Superior temporal gyrus (tissue), 1 donor: ENCODE measurements at regions not wholly inside any gene's neighbourhood (a gene's known extent, or its start where the extent isn't known, plus 50 kb on each side); places are given as distances from the start of the nearest gene placed in this dataset.
"Not testable (repeated sequence)": the region's sequence is repeated elsewhere in the genome, so short reads cannot be mapped to it uniquely, and the experiment has no call there.

Source experiments
- DNase-seq: peaks from one replicate; pipeline ENCODE4 v3.0.0-alpha.2; 2016; ENCODE audit errors: extremely low spot score

DNA sequence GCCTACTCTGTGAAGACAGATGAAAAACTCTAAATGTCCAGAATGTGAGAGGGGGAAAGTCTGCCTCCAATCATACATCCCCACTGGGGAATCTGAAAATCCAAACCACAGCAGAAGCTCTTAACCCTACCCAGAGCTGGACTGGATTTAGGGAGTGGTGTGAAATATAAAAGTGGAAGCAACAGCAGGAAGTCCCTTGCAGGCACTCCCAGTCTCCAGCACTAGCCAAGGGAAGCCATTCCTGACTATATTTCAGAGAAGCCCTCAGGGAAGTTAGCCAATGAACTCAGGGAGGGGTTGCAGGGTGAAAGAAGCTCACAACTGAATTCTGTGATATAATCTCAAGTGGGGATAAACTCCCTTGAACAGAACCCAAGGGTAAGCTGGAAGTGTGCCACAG is 51.5 kb downstream of the CRPPA start:
- DNase-seq: no peak

- DNase-seq: not testable (repeated sequence)
These were observed 52.0 kb downstream of the CRPPA start for GRCh38 chr7:16369309-16369708.

DNA sequence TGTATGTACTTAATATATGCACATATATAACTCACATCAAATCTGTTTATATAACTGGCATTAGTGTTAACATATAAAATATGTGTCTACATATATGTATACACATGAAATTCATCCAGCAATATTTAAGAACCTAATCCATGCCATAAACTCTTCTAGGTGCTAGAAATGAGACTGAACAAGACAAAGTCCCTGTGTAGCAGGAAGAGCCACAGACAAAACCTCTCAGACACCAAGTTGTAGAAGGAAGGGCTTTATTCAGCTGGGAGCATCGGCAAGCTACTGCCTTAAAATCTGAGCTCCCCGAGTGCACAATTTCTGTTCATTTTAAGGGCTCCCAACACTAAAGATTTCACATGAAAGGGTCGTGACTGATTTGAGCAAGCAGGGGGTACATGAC is 52.5 kb downstream of the CRPPA start:
- no peak for DNase-seq

DNA sequence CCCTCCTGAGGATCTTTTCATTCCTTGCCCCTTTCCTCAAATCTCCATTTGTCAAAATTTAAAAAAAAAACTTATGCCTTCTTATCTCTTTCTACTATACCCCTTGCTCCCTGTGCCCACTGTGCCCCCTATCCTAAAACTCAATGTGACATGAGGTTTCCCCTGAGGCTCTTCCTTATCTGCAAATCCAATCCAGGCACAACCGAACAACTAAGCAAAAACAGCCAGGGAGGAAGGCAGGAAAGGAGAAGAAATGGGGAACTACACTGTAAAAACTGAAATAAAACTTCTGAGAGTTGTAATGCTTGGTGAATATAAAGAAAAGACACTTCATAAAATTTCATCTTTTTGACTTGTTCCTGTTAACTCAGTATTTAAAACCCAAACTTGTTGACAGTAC is 54.2 kb downstream of the CRPPA start:
- DNase-seq: no peak

- DNase-seq: no peak
These were observed 55.4 kb downstream of the CRPPA start for GRCh38 chr7:16365952-16366351.

DNA sequence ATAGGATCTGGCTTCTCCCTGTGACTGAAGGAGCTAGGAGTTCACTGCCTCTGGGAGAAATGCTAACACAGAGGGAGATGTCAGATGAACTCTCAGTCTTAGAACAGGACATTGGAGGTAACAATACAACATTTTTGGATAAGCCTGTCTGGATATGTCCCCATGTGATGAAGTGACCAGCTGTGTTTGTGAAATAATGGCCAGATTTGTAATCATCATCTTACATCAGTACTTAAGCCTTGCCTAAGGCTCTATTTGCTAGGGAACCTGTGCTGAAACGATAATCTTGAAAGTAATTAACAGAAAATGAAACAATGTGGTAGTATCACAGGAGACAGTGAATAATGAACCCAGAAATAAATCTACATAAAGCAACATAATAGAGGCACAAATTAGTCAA is 56.2 kb downstream of the CRPPA start:
- DNase-seq: no peak

- DNase-seq: no peak
These were observed 62.1 kb downstream of the CRPPA start for GRCh38 chr7:16359216-16359615.

GRCh38 chr7:16357921-16358320 is 63.4 kb downstream of the CRPPA start:
- no peak for DNase-seq

DNA sequence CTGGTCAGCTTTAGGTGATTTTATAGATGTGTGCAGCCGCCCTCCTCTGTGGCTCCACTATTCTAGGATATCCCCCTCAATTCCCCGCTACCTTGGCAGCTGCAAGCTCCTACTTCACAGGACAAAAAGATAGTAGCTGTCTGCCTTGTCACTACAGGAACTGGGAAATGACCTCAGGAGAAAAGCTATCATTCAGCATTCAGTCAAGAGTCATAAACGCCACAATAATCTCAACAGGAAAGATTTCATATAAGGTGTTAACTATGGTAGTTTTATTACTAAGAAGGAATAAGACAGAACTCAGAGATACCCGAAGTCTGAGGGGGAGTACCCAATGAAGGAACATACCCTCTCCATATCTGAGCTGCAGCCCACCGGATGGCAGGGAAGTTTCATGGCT is 63.9 kb downstream of the CRPPA start:
- DNase-seq: no peak

GRCh38 chr7:16356301-16356958 is 64.9 kb downstream of the CRPPA start:
- DNase-seq: no peak

GRCh38 chr7:16354573-16354972 is 66.8 kb downstream of the CRPPA start:
- DNase-seq: no peak

- DNase-seq: no peak
These were observed 68.1 kb downstream of the CRPPA start for GRCh38 chr7:16353226-16353625.

DNA sequence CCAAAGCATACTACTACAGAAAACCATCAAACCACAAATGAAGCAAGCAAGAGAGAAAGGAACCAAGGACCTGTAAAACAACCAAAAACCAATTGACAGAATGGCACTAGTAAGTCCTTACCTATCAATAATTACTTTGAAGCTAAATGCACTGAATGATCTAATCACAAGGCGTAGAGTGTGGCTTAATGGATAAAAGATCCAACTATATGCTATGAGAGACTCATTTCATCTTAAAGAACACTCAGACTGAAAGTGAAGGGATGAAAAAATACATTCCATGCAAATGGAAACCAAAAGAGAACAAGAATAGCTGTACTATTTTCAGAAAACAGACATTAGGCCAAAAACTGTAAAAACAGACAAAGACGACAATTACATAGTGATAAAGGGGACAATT is 70.7 kb downstream of the CRPPA start:
- no peak for DNase-seq

GRCh38 chr7:16348251-16348650 is 73.1 kb downstream of the CRPPA start:
- no peak for DNase-seq

- no peak for DNase-seq
These were observed 73.5 kb downstream of the CRPPA start for GRCh38 chr7:16347827-16348192.

DNA sequence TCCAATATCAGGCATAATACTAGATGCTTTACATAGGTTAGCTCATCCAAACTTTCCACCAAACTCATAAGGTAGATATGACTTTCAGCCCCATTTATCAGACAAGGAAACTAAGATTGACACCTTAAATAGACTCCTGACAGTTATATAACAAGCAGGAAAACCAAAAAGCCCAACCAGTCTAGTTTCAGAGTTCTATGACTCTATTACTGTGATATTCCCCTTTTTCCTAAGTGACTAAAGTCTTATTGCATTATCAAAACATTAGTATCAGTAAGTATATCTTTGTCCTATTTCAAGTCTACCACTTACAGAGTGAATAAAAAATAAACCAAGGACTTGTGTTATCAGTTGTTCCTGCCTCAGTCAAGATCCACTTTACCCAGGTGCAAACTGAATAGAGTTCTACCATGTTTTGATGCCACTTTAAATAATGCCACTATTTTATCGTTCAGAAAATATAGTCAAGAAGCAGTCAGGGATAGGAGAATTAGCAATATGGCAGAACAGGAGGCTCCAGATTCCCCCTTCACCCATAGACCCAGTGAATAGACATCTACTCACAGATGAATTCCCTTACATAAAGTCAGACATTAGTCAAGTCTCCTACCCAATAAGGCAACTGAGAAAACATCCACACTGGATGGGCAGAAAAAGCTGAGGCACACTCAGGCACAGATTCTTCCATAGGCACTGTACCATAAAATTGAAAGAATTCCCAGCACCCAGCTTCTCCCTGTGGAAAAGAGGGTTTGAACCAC is 74.1 kb downstream of the CRPPA start:
- no peak for DNase-seq

- no peak for DNase-seq
These were observed 75.1 kb downstream of the CRPPA start for GRCh38 chr7:16345979-16346958.

GRCh38 chr7:16344927-16345326 is 76.4 kb downstream of the CRPPA start:
- no peak for DNase-seq

- DNase-seq: no peak
These were observed 77.7 kb downstream of the CRPPA start for GRCh38 chr7:16343612-16344011.

GRCh38 chr7:16338065-16338464 is 83.3 kb downstream of the CRPPA start:
- DNase-seq: no peak

DNA sequence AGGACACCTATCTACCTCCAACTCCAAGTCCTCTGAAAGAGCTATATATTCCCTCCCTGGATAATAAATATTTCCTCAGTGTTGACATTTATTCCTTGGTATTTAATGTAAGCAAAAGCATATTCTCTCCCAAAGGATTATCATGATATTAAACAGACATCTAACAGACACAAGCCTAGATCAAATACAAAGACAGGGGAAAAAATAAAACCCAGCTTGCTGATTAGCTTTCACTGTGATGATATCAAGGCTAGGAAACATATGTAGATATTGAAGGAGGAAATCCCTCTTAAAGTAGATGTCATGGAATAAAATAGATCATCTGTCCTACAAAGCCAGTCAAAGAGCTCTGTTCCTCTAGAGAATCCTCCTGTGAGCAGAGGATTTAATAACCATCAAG is 95.2 kb downstream of the CRPPA start:
- no peak for DNase-seq

DNA sequence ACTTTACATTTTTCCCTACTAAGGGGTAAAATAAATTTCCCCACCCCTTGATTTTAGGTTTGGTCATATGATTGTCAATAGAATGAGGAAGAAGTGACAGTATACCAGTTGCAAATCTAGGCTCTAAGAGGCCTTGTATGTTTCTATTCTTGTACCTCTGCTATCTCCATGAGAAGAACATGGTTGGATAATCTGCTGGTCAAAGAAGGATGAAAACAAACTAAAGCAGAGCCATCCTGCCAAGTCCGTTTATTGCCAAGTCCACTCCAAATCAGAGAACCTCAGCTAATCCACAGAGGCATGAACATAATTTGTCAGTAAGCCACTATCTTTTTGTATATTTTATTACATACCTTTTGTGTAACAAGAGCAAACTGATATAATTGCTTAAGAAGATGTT is 98.0 kb downstream of the CRPPA start:
- no peak for DNase-seq
